NT2/D1 (cell line): ENCODE measurements at regions not wholly inside any gene's neighbourhood (a gene's known extent, or its start where the extent isn't known, plus 50 kb on each side); places are given as distances from the start of the nearest gene placed in this dataset.

ENCODE experiments used
- DNase-seq: peaks from one replicate; pipeline ENCODE4 v3.0.0-alpha.2; 2011; ENCODE audit warnings: low read depth, low spot score
- H3K27me3 ChIP-seq: 2 replicates; pipeline ENCODE4 v1.6.0; 2011; ENCODE audit warnings: mild to moderate bottlenecking; ENCODE audit not compliant: insufficient read length, insufficient read depth
- H3K36me3 ChIP-seq: 2 replicates; pipeline ENCODE4 v1.6.1; 2011; ENCODE audit warnings: mild to moderate bottlenecking, low read length, mixed read lengths; ENCODE audit not compliant: insufficient read depth, insufficient read length
- H3K4me1 ChIP-seq: 2 replicates; pipeline ENCODE4 v1.5.1; 2011; ENCODE audit not compliant: insufficient read depth, insufficient read length
- H3K4me3 ChIP-seq: 2 replicates; pipeline ENCODE4 v1.5.1; 2011; ENCODE audit warnings: low read depth; ENCODE audit not compliant: insufficient read length
- H3K9ac ChIP-seq: 2 replicates; pipeline ENCODE4 v1.6.0; 2011; ENCODE audit warnings: low read depth; ENCODE audit not compliant: insufficient read length
- H3K9me3 ChIP-seq: 2 replicates; pipeline ENCODE4 v1.5.1; 2011; ENCODE audit warnings: mild to moderate bottlenecking, low read length; ENCODE audit not compliant: insufficient read depth
- SUZ12 ChIP-seq: IDR thresholded peaks from 2 replicates; pipeline ENCODE4 v1.6.1; 2011; ENCODE audit not compliant: insufficient read length, insufficient read depth; ENCODE audit errors: extremely low read depth
- YY1 ChIP-seq: IDR thresholded peaks from 2 replicates; pipeline ENCODE4 v1.6.1; 2011; ENCODE audit not compliant: insufficient read length, insufficient read depth
- ZNF274 ChIP-seq: IDR thresholded peaks from 2 replicates; pipeline ENCODE4 v1.6.1; 2011; ENCODE audit warnings: mild to moderate bottlenecking, low read depth, low read length

DNA sequence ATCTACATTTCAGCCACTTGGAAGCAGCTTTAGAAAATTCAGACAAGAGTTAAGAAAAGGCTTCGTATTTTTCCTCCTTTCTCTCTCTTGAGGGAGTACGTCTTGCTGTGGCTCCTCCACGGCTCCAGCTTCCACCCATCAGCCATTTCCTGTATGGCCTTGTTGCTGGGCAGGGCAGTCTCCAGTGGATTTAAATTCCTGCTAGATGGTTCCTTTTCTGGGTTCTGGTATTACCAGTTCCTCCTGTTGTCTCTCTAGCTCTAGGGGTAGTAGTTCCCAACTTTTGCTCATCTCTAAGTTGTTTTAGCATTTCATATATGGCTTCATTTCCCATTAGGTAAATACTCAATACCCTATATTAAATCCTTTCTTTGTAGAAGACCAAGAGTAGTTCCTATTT is 1098.3 kb downstream of the ADGRL2 start:
- DNase-seq = no peak
- H3K27me3 ChIP-seq = no peaks in the 10 kb centered on the region
- TF ChIP-seq ZNF274 = no peak
- TF ChIP-seq SUZ12 = no peak
- TF ChIP-seq YY1 = no peak
- no peak overlapping the region for H3K4me3 ChIP-seq
- H3K9me3 ChIP-seq = no peaks in the 10 kb centered on the region
- H3K9ac ChIP-seq = no peak overlapping the region
- no peaks in the 10 kb centered on the region for H3K36me3 ChIP-seq
- no peaks in the 10 kb centered on the region for H3K4me1 ChIP-seq

DNA sequence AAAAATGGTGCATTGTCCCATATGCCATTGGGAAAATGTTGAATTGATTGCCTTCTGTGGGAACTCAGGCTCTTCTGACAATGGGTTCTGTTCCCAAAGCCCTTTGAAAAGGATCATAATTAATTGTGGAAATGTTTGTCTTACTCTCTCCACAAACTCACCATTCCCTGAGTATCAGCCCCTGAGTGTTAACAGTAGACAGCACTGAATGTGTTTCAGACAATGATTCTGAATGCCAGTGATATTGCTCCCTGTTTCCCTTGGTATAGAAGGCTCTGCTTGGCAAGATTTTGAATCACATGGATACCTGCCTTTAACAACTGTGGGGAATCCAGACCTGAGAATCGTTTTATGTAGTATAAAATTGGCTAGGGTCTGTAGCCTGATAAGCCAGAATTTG is 1096.8 kb downstream of the ADGRL2 start:
- Histone ChIP-seq H3K4me1 (no peaks in the 10 kb centered on the region), H3K9ac (no peak overlapping the region), H3K9me3 (no peaks in the 10 kb centered on the region), H3K4me3 (no peak overlapping the region), H3K27me3 (no peaks in the 10 kb centered on the region), H3K36me3 (no peaks in the 10 kb centered on the region)
- DNase-seq = no peak
- TF ChIP-seq YY1 (no peak), ZNF274 (no peak), SUZ12 (no peak)

DNA sequence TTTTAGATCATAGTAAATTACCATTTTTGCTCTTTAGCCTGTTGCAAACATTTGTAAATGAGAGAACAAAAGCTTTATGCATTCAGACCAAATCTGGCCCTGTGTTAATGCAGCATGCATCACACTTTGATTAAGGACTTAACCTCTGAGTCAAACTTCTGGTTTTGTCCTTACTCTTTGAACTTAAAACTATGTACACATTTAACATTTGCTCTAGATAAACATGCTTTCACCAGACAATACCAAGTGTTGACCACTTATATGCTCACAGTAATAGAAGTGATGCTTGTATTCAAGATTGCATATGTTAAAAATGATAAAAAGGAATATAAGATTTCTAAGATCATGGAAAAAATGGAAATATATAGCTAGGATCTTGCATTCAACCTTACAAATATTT is 1095.3 kb downstream of the ADGRL2 start:
- no peaks in the 10 kb centered on the region for H3K9me3 ChIP-seq
- no peaks in the 10 kb centered on the region for H3K36me3 ChIP-seq
- no peaks in the 10 kb centered on the region for H3K4me1 ChIP-seq
- no peak for DNase-seq
- no peaks in the 10 kb centered on the region for H3K27me3 ChIP-seq
- TF ChIP-seq ZNF274 = no peak
- no peak overlapping the region for H3K4me3 ChIP-seq
- no peak overlapping the region for H3K9ac ChIP-seq

- Histone ChIP-seq H3K27me3 (no peaks in the 10 kb centered on the region), H3K4me3 (no peak overlapping the region), H3K9me3 (no peaks in the 10 kb centered on the region), H3K9ac (no peak overlapping the region), H3K4me1 (no peaks in the 10 kb centered on the region), H3K36me3 (no peaks in the 10 kb centered on the region)
- DNase-seq = no peak
- TF ChIP-seq ZNF274 = no peak
- no peak for TF ChIP-seq YY1
- no peak for TF ChIP-seq SUZ12
Observed at GRCh38 chr1:82894635-82895034, 1093.9 kb downstream of the ADGRL2 start.

GRCh38 chr1:82893712-82894470 is 1093.2 kb downstream of the ADGRL2 start:
- H3K4me3 ChIP-seq = no peak overlapping the region
- TF ChIP-seq ZNF274 = no peak
- no peak for TF ChIP-seq YY1
- no peak for TF ChIP-seq SUZ12

GRCh38 chr1:82880506-82880905 is 1079.8 kb downstream of the ADGRL2 start:
- DNase-seq = no peak
- peaks cover 5% of the 10 kb centered on the region; the same call in 1 of the 2 replicates for H3K9me3 ChIP-seq
- no peaks in the 10 kb centered on the region for H3K4me1 ChIP-seq
- H3K27me3 ChIP-seq = no peaks in the 10 kb centered on the region
- H3K9ac ChIP-seq = no peak overlapping the region
- no peaks in the 10 kb centered on the region for H3K36me3 ChIP-seq
- no peak for TF ChIP-seq SUZ12
- no peak for TF ChIP-seq ZNF274
- no peak for TF ChIP-seq YY1
- H3K4me3 ChIP-seq = no peak overlapping the region

More at GRCh38 chr1:82893712-82894470, 1093.2 kb downstream of the ADGRL2 start:
- no peaks in the 10 kb centered on the region for H3K9me3 ChIP-seq
- H3K36me3 ChIP-seq = no peaks in the 10 kb centered on the region
- no peaks in the 10 kb centered on the region for H3K27me3 ChIP-seq
- no peaks in the 10 kb centered on the region for H3K4me1 ChIP-seq
- H3K9ac ChIP-seq = no peak overlapping the region
- no peak for DNase-seq

GRCh38 chr1:82879701-82880305 is 1079.1 kb downstream of the ADGRL2 start:
- H3K9ac ChIP-seq = no peak overlapping the region
- no peak overlapping the region for H3K4me3 ChIP-seq
- H3K4me1 ChIP-seq = no peaks in the 10 kb centered on the region
- no peaks in the 10 kb centered on the region for H3K36me3 ChIP-seq
- peaks cover 4% of the 10 kb centered on the region; the same call in 1 of the 2 replicates for H3K9me3 ChIP-seq
- TF ChIP-seq YY1 = no peak
- TF ChIP-seq SUZ12 = no peak
- no peak for TF ChIP-seq ZNF274
- no peak for DNase-seq
- no peaks in the 10 kb centered on the region for H3K27me3 ChIP-seq
